Activated CD4-positive, alpha-beta T cell treated with anti-CD3 and anti-CD28 coated beads for 36 hours (primary cell): ENCODE measurements at regions not wholly inside any gene's neighbourhood (a gene's known extent, or its start where the extent isn't known, plus 50 kb on each side); places are given as distances from the start of the nearest gene placed in this dataset.

ENCODE experiments used
- ATAC-seq: fragments of 200-7000 bp; cut with Tn5 transposase; one replicate; pipeline ENCODE4 v1.10.0; 2021; ENCODE audit warnings: mild to moderate bottlenecking, moderate library complexity
- CTCF ChIA-PET: fragments of 350-600 bp; sonication (Branson Sonifier 250); formaldehyde crosslinking; loops from one replicate; lab custom pipeline; 2021; ENCODE audit warnings: antibody characterized with exemption; lab: Charles Lee
- POLR2A ChIA-PET: fragments of 350-600 bp; sonication (Branson Sonifier 250); formaldehyde crosslinking; loops from one replicate; lab custom pipeline; 2021; ENCODE audit warnings: antibody characterized with exemption, inconsistent platforms; lab: Charles Lee
- DNase-seq: peaks from one replicate; pipeline ENCODE4 v3.0.0-alpha.2; 2020
- H3K27ac Mint-ChIP-seq: one replicate; pipeline ENCODE4 v1.8.0; 2021; ENCODE audit warnings: mixed read lengths
- H3K27me3 Mint-ChIP-seq: one replicate; pipeline ENCODE4 v1.8.0; 2021; ENCODE audit warnings: mixed read lengths
- H3K36me3 Mint-ChIP-seq: one replicate; pipeline ENCODE4 v1.8.0; 2021; ENCODE audit warnings: low read depth, mixed read lengths
- H3K4me1 Mint-ChIP-seq: one replicate; pipeline ENCODE4 v1.8.0; 2021; ENCODE audit warnings: mixed read lengths
- H3K4me3 Mint-ChIP-seq: one replicate; pipeline ENCODE4 v1.8.0; 2021; ENCODE audit warnings: mild to moderate bottlenecking, moderate library complexity, mixed read lengths
- H3K9me3 Mint-ChIP-seq: one replicate; pipeline ENCODE4 v1.8.0; 2021; ENCODE audit warnings: low read depth, mixed read lengths
- intact Hi-C, 2 experiments: fragments of 100-400 bp; cut with DNase I in 1 of 2; cut with micrococcal nuclease in 1 of 2; formaldehyde crosslinking; loops; one replicate each; pipeline versions ENCODE4 v1.14.2 to v1.15.1; 2022 to 2024; cut with DNase I, micrococcal nuclease

DNA sequence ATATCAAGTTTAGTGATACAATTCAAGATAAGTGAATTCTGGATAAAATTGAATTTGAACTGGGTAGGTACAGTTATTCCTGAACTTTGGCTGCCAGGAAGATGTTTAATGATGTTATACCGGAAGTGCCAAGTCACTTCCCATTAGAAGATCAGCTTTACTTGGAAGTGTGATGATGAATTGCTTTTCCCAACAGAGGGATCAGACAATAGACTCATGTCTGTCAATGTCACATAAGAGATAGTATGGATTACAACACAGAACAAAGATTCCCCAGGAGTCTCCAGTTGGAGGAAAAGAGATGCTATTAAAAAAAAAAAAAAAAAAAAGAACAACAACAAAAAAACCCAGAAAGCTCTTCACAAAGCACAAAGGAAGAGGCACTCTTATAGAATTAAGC, 497.9 kb upstream of the EPHA7 start:
- intact Hi-C loops: no loop called here
- Mint-ChIP-seq H3K9me3 (peaks cover 2% of the 10 kb centered on the region), H3K27me3 (no peaks in the 10 kb centered on the region), H3K36me3 (no peaks in the 10 kb centered on the region), H3K4me1 (no peaks in the 10 kb centered on the region), H3K27ac (no peak overlapping the region), H3K4me3 (no peak overlapping the region)
- DNase-seq (no peak), ATAC-seq (no peak)
- CTCF ChIA-PET: no interaction called here
- POLR2A ChIA-PET: no interaction called here

DNA sequence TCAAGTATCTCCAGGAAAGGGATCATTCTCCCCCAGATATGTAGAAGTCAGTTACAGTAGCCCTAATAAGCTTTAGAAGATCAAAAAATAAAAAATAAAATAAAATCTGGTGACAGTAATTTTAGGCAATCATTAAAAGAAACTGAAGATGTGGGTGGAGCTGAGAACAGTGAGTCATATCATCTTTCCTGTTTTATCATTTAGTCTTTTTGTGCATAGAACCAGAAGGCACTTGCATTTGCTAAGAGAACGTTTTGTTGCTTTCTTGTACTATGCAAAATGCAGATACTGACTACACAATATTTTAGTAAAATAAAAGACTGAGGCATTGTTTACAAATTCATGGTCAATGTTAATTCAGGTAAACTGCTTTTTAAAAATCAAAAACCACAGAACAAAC, 497.4 kb upstream of the EPHA7 start:
- no peak for ATAC-seq
- ChIA-PET CTCF (no interaction called here), POLR2A (no interaction called here)
- H3K4me1 Mint-ChIP-seq: no peaks in the 10 kb centered on the region
- H3K36me3 Mint-ChIP-seq: no peaks in the 10 kb centered on the region
- H3K9me3 Mint-ChIP-seq: peaks cover 2% of the 10 kb centered on the region
- intact Hi-C loops: no loop called here
- no peak overlapping the region for H3K27ac Mint-ChIP-seq
- no peaks in the 10 kb centered on the region for H3K27me3 Mint-ChIP-seq
- H3K4me3 Mint-ChIP-seq: no peak overlapping the region
- no peak for DNase-seq

DNA sequence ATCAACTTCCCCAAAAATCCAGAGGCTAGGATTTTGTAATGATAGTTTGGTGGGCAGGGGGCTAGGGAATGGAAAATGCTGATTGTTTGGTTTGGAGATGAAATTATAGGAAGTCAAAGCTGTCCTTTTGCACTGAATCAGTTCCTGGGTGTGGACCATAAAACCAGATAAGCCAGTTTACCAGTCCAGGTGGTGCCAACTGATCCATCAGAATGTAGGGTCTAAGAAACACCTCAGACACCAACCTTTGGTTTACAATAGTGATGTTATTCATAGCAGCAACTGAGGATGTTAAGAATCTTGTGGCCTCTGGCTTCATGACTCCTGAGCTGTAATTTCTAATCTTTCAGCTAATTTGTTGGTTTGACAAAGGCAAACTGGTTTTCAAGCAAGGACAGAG, 496.6 kb upstream of the EPHA7 start:
- ChIA-PET CTCF (no interaction called here), POLR2A (no interaction called here)
- intact Hi-C loops: no loop called here
- Mint-ChIP-seq H3K36me3 (no peaks in the 10 kb centered on the region), H3K27me3 (no peaks in the 10 kb centered on the region), H3K4me1 (no peaks in the 10 kb centered on the region), H3K9me3 (peaks cover 2% of the 10 kb centered on the region), H3K27ac (no peak overlapping the region), H3K4me3 (no peak overlapping the region)
- ATAC-seq: no peak
- DNase-seq: no peak

DNA sequence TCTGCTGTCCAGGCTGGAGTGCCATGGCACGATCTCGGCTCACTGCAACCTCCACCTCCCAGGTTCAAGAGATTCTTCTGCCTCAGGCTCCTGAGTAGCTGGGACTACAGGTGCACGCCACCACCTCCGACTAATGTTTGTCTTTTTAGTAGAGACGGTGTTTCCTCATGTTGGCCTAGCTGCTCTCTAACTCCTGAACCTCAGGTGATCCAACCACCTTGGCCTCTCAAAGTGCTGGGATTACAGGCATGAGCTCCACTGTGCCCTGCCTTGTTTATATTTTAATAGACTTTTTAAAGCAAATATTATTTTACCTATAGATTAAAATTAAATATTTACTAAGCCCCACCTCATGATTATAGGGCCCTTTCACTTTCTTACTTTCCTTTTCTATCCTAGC, 483.2 kb upstream of the EPHA7 start:
- POLR2A ChIA-PET: no interaction called here
- H3K9me3 Mint-ChIP-seq: no peaks in the 10 kb centered on the region
- no peak for DNase-seq
- ATAC-seq: no peak
- H3K27ac Mint-ChIP-seq: no peak overlapping the region
- no peaks in the 10 kb centered on the region for H3K36me3 Mint-ChIP-seq
- H3K27me3 Mint-ChIP-seq: no peaks in the 10 kb centered on the region
- CTCF ChIA-PET: no interaction called here
- no peaks in the 10 kb centered on the region for H3K4me1 Mint-ChIP-seq
- H3K4me3 Mint-ChIP-seq: no peak overlapping the region
- intact Hi-C loops: no loop called here

DNA sequence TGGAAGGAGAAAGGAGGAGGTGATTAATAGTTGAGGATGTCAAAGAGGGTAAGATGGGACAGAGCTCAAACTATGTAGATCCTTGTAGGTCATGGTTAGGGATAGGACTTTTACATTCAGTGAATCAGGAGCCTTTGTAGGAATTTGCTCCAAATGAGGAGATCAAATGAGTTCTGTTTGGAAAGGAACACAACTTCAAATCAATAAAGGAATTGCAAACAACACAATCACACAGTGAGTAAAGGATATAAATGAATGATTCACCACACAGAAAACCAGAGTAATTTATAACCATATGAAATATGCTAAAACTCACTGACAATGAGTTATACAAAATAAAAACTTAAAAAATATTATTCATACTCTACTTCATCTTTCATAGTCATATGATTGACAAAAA, 480.8 kb upstream of the EPHA7 start:
- Mint-ChIP-seq H3K9me3 (peaks cover 3% of the 10 kb centered on the region), H3K27me3 (no peaks in the 10 kb centered on the region), H3K4me3 (no peak overlapping the region), H3K27ac (no peak overlapping the region), H3K4me1 (no peaks in the 10 kb centered on the region), H3K36me3 (no peaks in the 10 kb centered on the region)
- ATAC-seq (no peak), DNase-seq (no peak)
- CTCF ChIA-PET: no interaction called here
- POLR2A ChIA-PET: no interaction called here
- intact Hi-C loops: no loop called here

DNA sequence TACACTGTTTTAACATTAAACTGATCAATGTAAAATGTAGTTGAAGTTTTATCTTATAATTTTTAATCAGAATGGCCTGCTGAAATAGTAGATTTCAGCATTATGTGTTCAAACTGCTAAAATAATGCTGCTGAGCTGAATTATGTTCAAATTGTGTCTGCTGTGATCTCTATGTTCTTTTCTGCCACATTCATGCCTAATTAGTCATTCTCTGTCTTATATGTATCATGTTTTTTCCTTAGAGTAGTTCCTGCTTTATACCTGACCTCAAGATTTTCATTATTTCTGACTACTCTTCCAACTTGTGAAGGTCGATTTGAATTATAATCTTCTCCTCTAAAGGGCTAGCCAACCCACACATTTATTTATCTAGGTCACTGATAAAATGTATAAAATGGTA, 476.7 kb upstream of the EPHA7 start:
- H3K27me3 Mint-ChIP-seq: no peaks in the 10 kb centered on the region
- no peaks in the 10 kb centered on the region for H3K36me3 Mint-ChIP-seq
- H3K27ac Mint-ChIP-seq: no peak overlapping the region
- POLR2A ChIA-PET: no interaction called here
- H3K4me3 Mint-ChIP-seq: no peak overlapping the region
- CTCF ChIA-PET: no interaction called here
- H3K9me3 Mint-ChIP-seq: peaks cover 8% of the 10 kb centered on the region
- no peak for DNase-seq
- no peak for ATAC-seq
- intact Hi-C loops: no loop called here
- no peaks in the 10 kb centered on the region for H3K4me1 Mint-ChIP-seq

DNA sequence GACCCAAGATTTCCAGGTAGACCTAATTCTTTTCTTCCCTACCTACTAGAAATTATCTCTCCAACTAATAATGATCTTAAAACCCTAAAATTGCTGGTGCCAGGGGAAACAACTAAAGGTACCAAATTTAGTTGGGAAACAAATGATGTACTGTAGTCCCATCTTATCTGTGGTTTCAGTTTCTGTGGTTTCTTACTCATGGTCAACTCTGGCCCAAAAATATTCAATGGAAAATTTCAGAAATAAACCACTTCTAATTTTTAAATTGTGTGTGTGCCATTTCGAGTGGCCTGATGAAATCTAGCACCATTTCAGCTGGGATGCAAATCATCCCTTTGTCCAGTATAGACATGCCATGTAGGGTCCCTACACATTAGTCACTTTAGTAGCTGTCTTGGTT, 475.2 kb upstream of the EPHA7 start:
- no peaks in the 10 kb centered on the region for H3K4me1 Mint-ChIP-seq
- H3K4me3 Mint-ChIP-seq: no peak overlapping the region
- H3K27me3 Mint-ChIP-seq: no peaks in the 10 kb centered on the region
- no peak overlapping the region for H3K27ac Mint-ChIP-seq
- DNase-seq: no peak
- POLR2A ChIA-PET: no interaction called here
- ATAC-seq: no peak
- H3K9me3 Mint-ChIP-seq: peaks cover 10% of the 10 kb centered on the region
- CTCF ChIA-PET: no interaction called here
- intact Hi-C loops: no loop called here
- no peaks in the 10 kb centered on the region for H3K36me3 Mint-ChIP-seq

DNA sequence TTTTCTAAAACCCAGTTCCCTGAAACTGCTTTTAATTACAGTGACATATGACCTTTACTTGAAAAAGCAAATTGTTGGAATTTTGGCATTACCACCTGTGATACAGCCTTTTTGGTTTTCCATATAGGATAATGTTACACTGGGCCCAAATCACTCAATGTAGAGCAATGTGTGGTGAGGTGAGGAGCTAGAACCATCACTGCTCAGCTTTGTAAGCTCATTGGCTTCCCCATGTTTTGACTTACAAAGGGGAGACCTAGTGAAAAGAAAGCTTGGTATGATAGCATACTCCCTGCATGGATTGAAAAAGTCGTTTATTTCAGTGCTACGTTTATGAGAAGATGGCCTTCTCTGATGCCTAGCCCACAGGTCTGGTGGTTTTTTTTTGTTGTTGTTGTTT, 470.4 kb upstream of the EPHA7 start:
- H3K27me3 Mint-ChIP-seq: no peaks in the 10 kb centered on the region
- intact Hi-C loops: no loop called here
- POLR2A ChIA-PET: no interaction called here
- no peaks in the 10 kb centered on the region for H3K4me1 Mint-ChIP-seq
- H3K9me3 Mint-ChIP-seq: peaks cover 7% of the 10 kb centered on the region
- H3K27ac Mint-ChIP-seq: no peak overlapping the region
- CTCF ChIA-PET: no interaction called here
- no peak overlapping the region for H3K4me3 Mint-ChIP-seq
- DNase-seq (no peak), ATAC-seq (no peak)
- H3K36me3 Mint-ChIP-seq: no peaks in the 10 kb centered on the region

DNA sequence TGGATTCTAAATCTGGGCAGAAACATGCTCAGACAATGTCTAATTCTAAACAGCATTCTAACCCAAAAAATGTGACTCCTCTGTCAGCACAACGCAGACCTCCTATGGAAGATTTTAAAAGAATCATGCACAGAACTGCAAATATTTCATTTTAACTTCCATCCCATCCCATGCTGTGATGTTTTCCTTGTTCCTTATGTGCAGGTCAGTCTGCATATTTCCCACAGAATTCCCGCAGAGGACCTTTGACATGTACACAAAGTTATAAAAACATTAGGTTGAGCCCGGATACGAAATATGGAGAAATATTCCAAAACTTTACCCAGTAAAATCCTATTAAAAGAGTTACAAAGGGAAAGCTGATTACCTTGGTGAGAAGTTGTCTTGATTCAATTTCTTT, 467.1 kb upstream of the EPHA7 start:
- ATAC-seq (no peak), DNase-seq (no peak)
- ChIA-PET CTCF (no interaction called here), POLR2A (no interaction called here)
- Mint-ChIP-seq H3K27me3 (no peaks in the 10 kb centered on the region), H3K4me3 (no peak overlapping the region), H3K4me1 (no peaks in the 10 kb centered on the region), H3K36me3 (no peaks in the 10 kb centered on the region), H3K9me3 (peaks cover 2% of the 10 kb centered on the region), H3K27ac (no peak overlapping the region)
- intact Hi-C loops: no loop called here

DNA sequence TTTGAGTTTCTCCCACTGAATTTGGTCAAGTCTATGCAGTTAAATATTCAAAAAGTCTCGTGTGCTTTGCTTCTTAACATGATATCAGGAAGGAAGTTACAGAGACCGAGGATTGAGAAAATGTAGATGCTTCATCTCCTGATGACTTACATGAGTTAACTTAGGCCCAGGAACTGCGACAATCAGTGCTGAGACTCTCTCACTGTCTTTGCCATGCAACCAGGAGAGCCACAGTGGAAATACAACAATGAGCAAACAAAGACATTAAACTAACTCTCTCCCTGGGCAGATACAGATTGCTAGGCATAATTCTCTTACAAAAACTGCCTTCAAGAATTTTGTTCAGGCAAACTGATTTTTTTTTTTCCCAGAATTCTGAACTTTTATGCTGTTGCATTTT, 440.6 kb upstream of the EPHA7 start:
- intact Hi-C loops: no loop called here
- CTCF ChIA-PET: no interaction called here
- no peaks in the 10 kb centered on the region for H3K36me3 Mint-ChIP-seq
- ATAC-seq (no peak), DNase-seq (no peak)
- no peaks in the 10 kb centered on the region for H3K4me1 Mint-ChIP-seq
- H3K27ac Mint-ChIP-seq: no peak overlapping the region
- POLR2A ChIA-PET: no interaction called here
- peaks cover 5% of the 10 kb centered on the region for H3K9me3 Mint-ChIP-seq
- H3K27me3 Mint-ChIP-seq: no peaks in the 10 kb centered on the region
- H3K4me3 Mint-ChIP-seq: no peak overlapping the region

DNA sequence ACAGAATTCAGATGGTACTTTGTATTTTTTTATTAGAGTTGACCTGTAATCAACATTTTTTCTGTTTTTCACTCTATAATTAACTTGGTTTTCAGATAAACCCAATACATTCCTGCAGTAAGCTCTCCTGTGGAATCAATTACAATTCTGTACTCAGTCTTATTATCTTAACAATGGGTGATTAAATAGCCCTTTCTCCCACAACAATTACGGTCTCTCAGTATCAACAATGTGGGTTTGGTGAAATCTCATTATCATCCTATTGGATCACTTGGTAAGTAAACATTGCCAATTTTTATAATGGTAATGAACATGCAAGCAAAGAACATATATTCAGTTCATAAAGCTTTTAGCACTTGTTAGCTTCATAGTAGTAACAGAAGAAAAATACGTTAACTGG, 438.9 kb upstream of the EPHA7 start:
- Mint-ChIP-seq H3K27ac (no peak overlapping the region), H3K36me3 (no peaks in the 10 kb centered on the region), H3K27me3 (no peaks in the 10 kb centered on the region), H3K4me1 (no peaks in the 10 kb centered on the region), H3K4me3 (no peak overlapping the region), H3K9me3 (peaks cover 5% of the 10 kb centered on the region)
- DNase-seq (no peak), ATAC-seq (no peak)
- intact Hi-C loops: no loop called here
- CTCF ChIA-PET: no interaction called here
- POLR2A ChIA-PET: no interaction called here

DNA sequence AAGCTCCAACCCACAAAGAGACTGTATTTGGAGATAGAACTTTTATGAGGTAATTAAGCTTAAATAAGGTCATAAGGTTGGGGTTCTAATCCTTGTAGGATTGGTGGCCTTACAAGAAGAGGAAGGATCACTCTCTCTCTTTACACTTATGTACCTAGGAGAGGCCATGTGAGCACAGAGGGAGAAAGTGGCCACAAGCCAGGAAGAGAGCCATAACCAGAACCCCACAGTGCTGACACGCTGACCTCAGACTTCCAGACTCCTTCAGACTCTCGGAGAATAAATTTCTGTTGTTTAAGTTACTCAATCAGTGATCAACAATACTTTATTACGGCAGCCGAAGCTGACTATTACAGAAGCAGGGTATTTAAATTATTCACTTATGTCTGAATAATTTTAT, 430.5 kb upstream of the EPHA7 start:
- ChIA-PET POLR2A (no interaction called here), CTCF (interaction anchor here (0.6 kb wide), 1 partner anchor 79 kb away, joined by 3 read pairs; no protein-coding TSS in a partner anchor)
- DNase-seq (no peak), ATAC-seq (no peak)
- no peak overlapping the region for H3K27ac Mint-ChIP-seq
- H3K36me3 Mint-ChIP-seq: no peaks in the 10 kb centered on the region
- H3K27me3 Mint-ChIP-seq: no peaks in the 10 kb centered on the region
- no peaks in the 10 kb centered on the region for H3K4me1 Mint-ChIP-seq
- no peak overlapping the region for H3K4me3 Mint-ChIP-seq
- peaks cover 6% of the 10 kb centered on the region for H3K9me3 Mint-ChIP-seq
- intact Hi-C loops: no loop called here

DNA sequence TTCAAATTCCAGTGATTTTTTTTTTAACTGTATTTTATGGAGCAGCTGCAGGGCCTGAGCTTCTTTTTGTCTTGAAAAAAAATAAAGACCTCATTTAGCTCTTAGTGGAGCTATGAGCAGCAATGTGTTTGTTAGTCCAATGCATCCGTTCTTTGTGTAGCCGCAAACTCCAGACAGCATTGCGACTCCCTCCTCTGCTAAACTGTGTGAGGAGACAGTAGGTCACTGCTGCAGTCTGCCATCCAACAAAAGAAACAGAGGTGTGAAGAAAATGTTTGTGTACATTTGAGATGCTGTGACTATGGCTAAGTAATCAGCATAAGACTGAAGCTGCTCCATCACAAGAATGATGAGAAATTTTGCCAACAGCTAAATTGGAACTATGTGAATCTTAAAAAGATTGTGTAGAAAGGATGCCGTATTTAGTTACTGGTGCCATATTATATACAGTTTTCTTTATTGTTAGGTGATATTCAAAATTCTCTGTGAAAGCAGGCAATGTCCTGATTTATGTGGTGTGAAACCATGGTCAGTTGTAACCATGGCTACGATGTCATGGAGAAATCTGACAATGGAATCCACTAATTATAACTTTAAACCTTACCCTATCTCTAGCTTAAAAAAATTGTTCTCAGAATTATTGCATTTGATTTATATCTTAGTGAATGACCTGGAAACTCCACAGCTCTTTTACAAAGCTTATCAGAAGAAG, 428.8 kb upstream of the EPHA7 start:
- no peak overlapping the region for H3K4me3 Mint-ChIP-seq
- peaks cover 6% of the 10 kb centered on the region for H3K9me3 Mint-ChIP-seq
- no peak overlapping the region for H3K27ac Mint-ChIP-seq
- intact Hi-C loops: no loop called here
- no peak for ATAC-seq
- H3K4me1 Mint-ChIP-seq: no peaks in the 10 kb centered on the region
- no peaks in the 10 kb centered on the region for H3K27me3 Mint-ChIP-seq
- no peak for DNase-seq
- no peaks in the 10 kb centered on the region for H3K36me3 Mint-ChIP-seq
- CTCF ChIA-PET: no interaction called here
- POLR2A ChIA-PET: no interaction called here
